ENCODE measurements at regions not wholly inside any gene's neighbourhood (a gene's known extent, or its start where the extent isn't known, plus 50 kb on each side); places are given as distances from the start of the nearest gene placed in this dataset.

DNA sequence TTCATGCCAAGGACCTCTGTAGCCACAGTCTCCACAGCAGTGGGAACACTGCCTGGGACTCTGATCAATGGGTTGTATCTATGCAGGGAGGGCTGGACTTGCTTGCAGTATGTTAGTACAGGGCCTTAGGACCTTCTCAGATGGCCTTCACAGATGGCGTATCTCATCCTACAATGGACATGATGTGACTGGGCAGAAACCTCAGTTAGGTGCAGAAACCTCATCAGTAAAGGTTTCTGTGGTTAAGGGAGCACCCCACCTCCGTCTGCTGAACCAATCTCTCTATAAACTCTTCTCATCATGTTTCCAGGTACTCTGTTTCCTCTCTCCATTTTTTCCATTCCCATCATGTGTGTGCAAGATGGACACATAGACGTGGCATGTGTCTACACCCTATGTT, 154.9 kb downstream of the EVX1 start:
- DNase-seq (no peak), ATAC-seq (no peak)
- TF ChIP-seq POLR2A (IDR thresholded peaks at IDR 0.05): no peak
- TF ChIP-seq, protein P1, sequence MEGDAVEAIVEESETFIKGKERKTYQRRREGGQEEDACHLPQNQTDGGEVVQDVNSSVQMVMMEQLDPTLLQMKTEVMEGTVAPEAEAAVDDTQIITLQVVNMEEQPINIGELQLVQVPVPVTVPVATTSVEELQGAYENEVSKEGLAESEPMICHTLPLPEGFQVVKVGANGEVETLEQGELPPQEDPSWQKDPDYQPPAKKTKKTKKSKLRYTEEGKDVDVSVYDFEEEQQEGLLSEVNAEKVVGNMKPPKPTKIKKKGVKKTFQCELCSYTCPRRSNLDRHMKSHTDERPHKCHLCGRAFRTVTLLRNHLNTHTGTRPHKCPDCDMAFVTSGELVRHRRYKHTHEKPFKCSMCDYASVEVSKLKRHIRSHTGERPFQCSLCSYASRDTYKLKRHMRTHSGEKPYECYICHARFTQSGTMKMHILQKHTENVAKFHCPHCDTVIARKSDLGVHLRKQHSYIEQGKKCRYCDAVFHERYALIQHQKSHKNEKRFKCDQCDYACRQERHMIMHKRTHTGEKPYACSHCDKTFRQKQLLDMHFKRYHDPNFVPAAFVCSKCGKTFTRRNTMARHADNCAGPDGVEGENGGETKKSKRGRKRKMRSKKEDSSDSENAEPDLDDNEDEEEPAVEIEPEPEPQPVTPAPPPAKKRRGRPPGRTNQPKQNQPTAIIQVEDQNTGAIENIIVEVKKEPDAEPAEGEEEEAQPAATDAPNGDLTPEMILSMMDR (IDR thresholded peaks at IDR 0.05): no peak
- intact Hi-C loops (cut with DNase I): no loop called here
- Histone ChIP-seq H3K36me3 (no peaks in the 10 kb centered on the region), H3K9me3 (no peaks in the 10 kb centered on the region), H3K27ac (no peak overlapping the region), H3K27me3 (no peaks in the 10 kb centered on the region), H3K4me1 (no peaks in the 10 kb centered on the region), H3K4me3 (no peak overlapping the region)
- WGBS (ENCODE audit: insufficient coverage, low coverage, low lambda C conversion rate, missing lambda C conversion rate): 69% methylated on average over 2 of the region's 3 CpGs

- no peak for ATAC-seq
- TF ChIP-seq, protein P1 (IDR thresholded peaks at IDR 0.05): no peak
- no peak for TF ChIP-seq POLR2A (IDR thresholded peaks at IDR 0.05)
- H3K4me1 ChIP-seq: no peaks in the 10 kb centered on the region
Observed at GRCh38 chr7:27398851-27399250, 156.2 kb downstream of the EVX1 start.

DNA sequence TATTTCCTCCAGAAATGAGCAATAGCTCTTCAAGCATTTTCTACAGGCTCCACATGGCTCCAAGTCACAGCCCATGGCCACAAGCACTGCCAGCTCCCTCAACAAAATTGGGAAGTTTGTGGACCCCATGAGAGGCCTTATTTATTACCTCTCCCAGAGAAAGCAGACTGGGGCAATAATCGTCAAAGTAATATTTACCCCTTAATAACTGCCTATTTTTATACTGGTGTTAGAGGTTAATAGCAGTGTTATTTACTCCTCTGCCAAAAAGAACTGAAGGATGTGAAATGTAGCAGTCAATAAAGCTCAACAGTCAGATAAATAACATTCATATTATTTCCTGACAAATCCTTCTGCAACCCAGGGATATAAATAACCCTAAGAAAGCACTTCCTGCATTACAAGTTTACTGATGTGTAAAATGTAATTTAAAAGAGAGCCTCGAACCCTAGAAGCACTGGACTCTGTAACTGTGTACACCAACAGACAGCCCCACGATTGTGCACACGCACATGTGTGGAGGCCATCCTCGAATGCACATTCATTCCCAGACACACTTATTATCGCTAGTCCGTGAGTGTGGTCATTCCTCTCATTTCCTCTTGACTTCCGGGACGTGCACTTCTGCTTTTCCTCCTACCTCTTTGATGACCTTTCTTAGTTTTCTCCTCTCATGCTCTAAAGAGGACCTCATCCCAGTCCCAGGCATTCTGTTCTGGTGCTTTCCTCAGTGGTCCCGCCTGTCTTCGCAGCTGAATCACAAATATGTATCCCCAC, 157.4 kb downstream of the EVX1 start:
- DNase-seq: no peak
- Histone ChIP-seq H3K4me3 (no peak overlapping the region), H3K36me3 (no peaks in the 10 kb centered on the region), H3K9me3 (no peaks in the 10 kb centered on the region), H3K4me1 (no peaks in the 10 kb centered on the region), H3K27ac (no peak overlapping the region), H3K27me3 (no peaks in the 10 kb centered on the region)
- TF ChIP-seq, protein P1 (IDR thresholded peaks at IDR 0.05): no peak
- no peak for TF ChIP-seq POLR2A (IDR thresholded peaks at IDR 0.05)
- WGBS (ENCODE audit: insufficient coverage, low coverage, low lambda C conversion rate, missing lambda C conversion rate): 43% methylated on average over 11 of the region's 11 CpGs
- no peak for ATAC-seq
- intact Hi-C loops (cut with DNase I): no loop called here

More at GRCh38 chr7:27398851-27399250, 156.2 kb downstream of the EVX1 start:
- H3K4me3 ChIP-seq: no peak overlapping the region
- no peaks in the 10 kb centered on the region for H3K27me3 ChIP-seq
- H3K27ac ChIP-seq: no peak overlapping the region
- no peak for DNase-seq
- H3K9me3 ChIP-seq: no peaks in the 10 kb centered on the region
- WGBS (ENCODE audit: insufficient coverage, low coverage, low lambda C conversion rate, missing lambda C conversion rate): 70% methylated on average over 1 of the region's 3 CpGs
- H3K36me3 ChIP-seq: no peaks in the 10 kb centered on the region
- intact Hi-C loops (cut with DNase I): no loop called here

DNA sequence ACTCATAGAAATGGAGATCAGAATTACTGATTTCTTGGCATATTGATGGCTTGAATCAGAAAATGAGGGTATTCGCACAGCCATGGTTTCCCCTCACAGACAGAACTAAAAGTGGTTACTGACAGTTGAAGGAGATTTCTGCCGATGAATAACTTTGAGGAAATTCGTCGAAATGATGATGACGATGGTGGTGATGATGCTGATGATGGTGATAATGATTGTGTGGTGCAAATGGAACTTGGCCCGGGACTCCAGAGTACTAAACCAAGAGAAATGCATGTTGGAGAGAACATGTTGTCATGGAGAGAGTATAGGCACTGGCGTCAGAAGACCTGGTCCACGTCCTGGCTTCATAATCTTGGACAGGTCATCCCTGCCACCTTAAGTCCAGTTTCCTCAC, 163.2 kb downstream of the EVX1 start:
- no peaks in the 10 kb centered on the region for H3K9me3 ChIP-seq
- TF ChIP-seq, protein P1 (IDR thresholded peaks at IDR 0.05): no peak
- no peak for TF ChIP-seq POLR2A (IDR thresholded peaks at IDR 0.05)
- H3K27me3 ChIP-seq: no peaks in the 10 kb centered on the region
- no peak overlapping the region for H3K27ac ChIP-seq
- H3K36me3 ChIP-seq: no peaks in the 10 kb centered on the region
- no peaks in the 10 kb centered on the region for H3K4me1 ChIP-seq
- WGBS (ENCODE audit: insufficient coverage, low coverage, low lambda C conversion rate, missing lambda C conversion rate): 69% methylated on average over 5 of the region's 8 CpGs
- DNase-seq: no peak
- intact Hi-C loops (cut with DNase I): no loop called here
- no peak overlapping the region for H3K4me3 ChIP-seq
- no peak for ATAC-seq

All from right lobe of liver (tissue), 6 donors.